Heart left ventricle (tissue), 16 donors: ENCODE measurements at regions not wholly inside any gene's neighbourhood (a gene's known extent, or its start where the extent isn't known, plus 50 kb on each side); places are given as distances from the start of the nearest gene placed in this dataset.

Experiments used
- ATAC-seq, 4 donors: fragments of 200-7000 bp; cut with Tn5 transposase; one replicate each; pipeline ENCODE4 v1.9.1; 2020 to 2022; ENCODE audit warnings: moderate library complexity in 4 of 4, mild to moderate bottlenecking in 3 of 4, moderate number of reproducible peaks in 1 of 4
- DNase-seq, 5 donors: peaks; one replicate each; pipeline ENCODE4 v3.0.0-alpha.2; 2020
- H3K27ac ChIP-seq, 12 donors: fragments of 200-600 bp; sonication (generic) in 4 of 12; one replicate each; pipeline versions ENCODE4 v1.5.0 to v1.8.0; 2016 to 2022; ENCODE audit warnings: mild to moderate bottlenecking in 2 of 12
- H3K27me3 ChIP-seq, 9 donors: fragments of 200-600 bp; sonication (generic) in 2 of 9; one replicate each; pipeline versions ENCODE4 v1.5.1 to v1.8.0; 2016 to 2022; ENCODE audit warnings: mild to moderate bottlenecking in 3 of 9
- H3K36me3 ChIP-seq, 9 donors: fragments of 200-600 bp; sonication (generic) in 2 of 9; one replicate each; pipeline versions ENCODE4 v1.5.0 to v1.8.0; 2018 to 2022; ENCODE audit warnings: mild to moderate bottlenecking in 2 of 9
- H3K4me1 ChIP-seq, 12 donors: fragments of 200-600 bp; sonication (generic) in 4 of 12; one replicate each; pipeline versions ENCODE4 v1.5.0 to v1.8.0; 2016 to 2022; ENCODE audit warnings: mild to moderate bottlenecking in 3 of 12
- H3K4me3 ChIP-seq, 12 donors: fragments of 200-600 bp; sonication (generic) in 4 of 12; one replicate each; pipeline versions ENCODE4 v1.5.0 to v1.8.0; 2017 to 2022; ENCODE audit warnings: mild to moderate bottlenecking in 9 of 12, moderate library complexity in 4 of 12
- H3K9me3 ChIP-seq, 12 donors: fragments of 200-600 bp; sonication (generic) in 4 of 12; one replicate each; pipeline versions ENCODE4 v1.5.0 to v1.8.0; 2016 to 2022; ENCODE audit warnings: mild to moderate bottlenecking in 1 of 12
- CTCF ChIP-seq, 12 donors: fragments of 200-600 bp; sonication (generic) in 4 of 12; IDR thresholded peaks; one replicate each; pipeline versions ENCODE4 v1.5.0 to v1.8.0; 2018 to 2022; ENCODE audit warnings: antibody characterized with exemption in 12 of 12, mild to moderate bottlenecking in 5 of 12
- POLR2A ChIP-seq, 2 donors: fragments of 450-650 bp; IDR thresholded peaks; one replicate each; pipeline ENCODE4 v1.6.1; 2017; ENCODE audit warnings: antibody characterized with exemption in 2 of 2, mild to moderate bottlenecking in 2 of 2, moderate library complexity in 2 of 2
- WGBS, 4 donors: extraction: QIAGEN DNeasy Blood & Tissue Kit in 2 of 4; methylation state at CpG; one replicate each; pipeline versions ENCODE4 v1.1.5 to v1.1.7; 2013 to 2018; 5-methylcytosine and 5-hydroxymethylcytosine counted together
- intact Hi-C, 10 donors: fragments of 100-400 bp; cut with DNase I; formaldehyde crosslinking; loops; one replicate each; pipeline versions ENCODE4 v1.11.1 to v1.14.2; 2022
- donor health status: ischemic (EF 13 %, LVEDD 7.1; RV severe dilation, severe dysfunction).
- donor health status: healthy with polysubstance abuse.
- donor health status: DM: no; HTN: yes; CAD: no.
- donor health status: DM: no; HTN: no; CAD: no.
- donor health status: ischemic (EF 25% LVEDD 6.9; RV normal size, moderate dysfunction).
- donor health status: ischemic (EF 25% LVEDD 5.7; RV mildly dilated, moderate dysfunction).
- donor health status: healthy.
- donor health status: DM: yes; HTN: yes; CAD: no.
- donor health status: ischemic (EF 35%, LVEDD 5.7; RV mildly dilated, moderate dysfunction).
- donor health status: nonischemic (EF 11% LVEDD 7.7; RV severe dilation, severe dysfunction).
- donor health status: DM: yes; HTN: yes; CAD: no.
- donor health status: PGD.
- donor health status: ischemic (EF 29% LVEDD 5.4; RV normal size, mild dysfunction).
- donor health status: nonischemic (EF 23%, LVEDD 6.1; RV moderate dilation, normal function).

GRCh38 chr18:66724664-66725356 lies 120.9 kb upstream of the CDH19 start:
- no peaks in the 10 kb centered on the region for H3K36me3 ChIP-seq
- 50 to 57% (median 54%) methylated on average over 5 of the region's 5 CpGs for WGBS, 4 donors
- TF ChIP-seq CTCF (IDR thresholded peaks at IDR 0.05) (no peak), POLR2A (IDR thresholded peaks at IDR 0.05) (no peak)
- no peak overlapping the region for H3K4me3 ChIP-seq
- intact Hi-C loops = loop anchor here in 2 of 10 donors (10.0 kb wide), 1 partner anchor 120 kb away; the partner anchor contains the start of gene CDH19 (in 2 of the 2)
- DNase-seq (peak in 3 of 5 donors; percentile 27 to 44 (median 32)), ATAC-seq (peak; percentile 79 to 91 (median 83))
- no peaks in the 10 kb centered on the region for H3K27me3 ChIP-seq
- peaks cover 0 to 11% (median 0%) of the 10 kb centered on the region in 12 donors for H3K4me1 ChIP-seq
- peaks cover 0 to 6% (median 0%) of the 10 kb centered on the region in 12 donors for H3K9me3 ChIP-seq
- peak overlapping the region; percentile 29 to 82 (median 63) for H3K27ac ChIP-seq

GRCh38 chr18:66722671-66723070 lies 118.8 kb upstream of the CDH19 start:
- Histone ChIP-seq H3K36me3 (no peaks in the 10 kb centered on the region), H3K27me3 (no peaks in the 10 kb centered on the region), H3K4me3 (no peak overlapping the region), H3K4me1 (peaks cover 0 to 11% (median 0%) of the 10 kb centered on the region in 12 donors), H3K9me3 (peaks cover 0 to 6% (median 0%) of the 10 kb centered on the region in 12 donors), H3K27ac (peak overlapping the region in 1 of 12 donors; percentile 24)
- intact Hi-C loops = loop anchor here in 2 of 10 donors (10.0 kb wide), 1 partner anchor 118 kb away; the partner anchor contains the start of gene CDH19 (in 2 of the 2)
- 65 to 77% (median 72%) methylated on average over 5 of the region's 5 CpGs for WGBS, 4 donors
- DNase-seq = no peak
- ATAC-seq = no peak
- TF ChIP-seq CTCF (IDR thresholded peaks at IDR 0.05) (no peak), POLR2A (IDR thresholded peaks at IDR 0.05) (no peak)

GRCh38 chr18:66708646-66709045 lies 104.8 kb upstream of the CDH19 start:
- peaks cover 0 to 5% (median 0%) of the 10 kb centered on the region in 12 donors for H3K4me1 ChIP-seq
- ATAC-seq = no peak

More at GRCh38 chr18:66708646-66709045, 104.8 kb upstream of the CDH19 start:
- no peak for DNase-seq
- Histone ChIP-seq H3K27ac (peak overlapping the region in 1 of 12 donors; percentile 11), H3K36me3 (no peaks in the 10 kb centered on the region), H3K9me3 (no peaks in the 10 kb centered on the region), H3K27me3 (no peaks in the 10 kb centered on the region), H3K4me3 (no peak overlapping the region)
- TF ChIP-seq POLR2A (IDR thresholded peaks at IDR 0.05) (no peak), CTCF (IDR thresholded peaks at IDR 0.05) (no peak)
- intact Hi-C loops = no loop called here
- 44 to 68% (median 52%) methylated on average over 1 of the region's 1 CpG for WGBS, 4 donors
